Peyer's patch (tissue), 4 donors: ENCODE measurements at regions not wholly inside any gene's neighbourhood (a gene's known extent, or its start where the extent isn't known, plus 50 kb on each side); places are given as distances from the start of the nearest gene placed in this dataset.

Experiments used
- CTCF ChIP-seq, 6 experiments: fragments of 450-650 bp in 4 of 6; fragments of 200-600 bp in 2 of 6; sonication (generic) in 1 of 6; IDR thresholded peaks; one replicate each; pipeline ENCODE4 v1.5.1; 2017 to 2019; ENCODE audit warnings: antibody characterized with exemption in 6 of 6, mild to moderate bottlenecking in 3 of 6, moderate library complexity in 1 of 6
- POLR2A ChIP-seq, 2 donors: fragments of 450-650 bp; IDR thresholded peaks; one replicate each; pipeline ENCODE4 v1.5.1; 2017; ENCODE audit warnings: antibody characterized with exemption in 2 of 2, mild to moderate bottlenecking in 2 of 2, moderate library complexity in 2 of 2

- TF ChIP-seq CTCF (IDR thresholded peaks at IDR 0.05) (no peak), POLR2A (IDR thresholded peaks at IDR 0.05) (no peak)
Measured at GRCh38 chr6:170096191-170096802, 194.6 kb downstream of the DLL1 start.
